SK-N-SH (cell line): ENCODE measurements at regions not wholly inside any gene's neighbourhood (a gene's known extent, or its start where the extent isn't known, plus 50 kb on each side); places are given as distances from the start of the nearest gene placed in this dataset.

ENCODE experiments used
- EP300 ChIP-seq, 2 experiments: IDR thresholded peaks; 2 replicates each; pipeline versions ENCODE4 v1.4.0 to v1.6.1; 2012; ENCODE audit warnings: borderline replicate concordance in 1 of 2, low read depth in 1 of 2, low read length in 1 of 2
- JUND ChIP-seq: IDR thresholded peaks from 2 replicates; pipeline ENCODE4 v1.4.0; 2012
- POLR2AphosphoS5 ChIP-seq: IDR thresholded peaks from 2 replicates; pipeline ENCODE4 v1.6.1; 2012; ENCODE audit warnings: low read depth, low read length
- RAD21 ChIP-seq: IDR thresholded peaks from 2 replicates; pipeline ENCODE4 v1.6.1; 2012; ENCODE audit warnings: mild to moderate bottlenecking, low read length
- TF ChIP-seq, protein P1 (sequence below): fragments of 200-600 bp; sonication (generic); IDR thresholded peaks from 2 replicates; pipeline ENCODE4 v1.6.1; 2017; ENCODE audit warnings: antibody characterized with exemption, mild to moderate bottlenecking, moderate library complexity
- TF ChIP-seq, protein P2 (sequence below): IDR thresholded peaks from 2 replicates; pipeline ENCODE4 v1.4.0; 2012; ENCODE audit warnings: low read depth
- TF ChIP-seq, protein P3 (sequence below): fragments of 150-350 bp; IDR thresholded peaks from 2 replicates; pipeline ENCODE4 v1.6.1; 2016; ENCODE audit warnings: mild to moderate bottlenecking, low read depth, low read length
- TF ChIP-seq, protein P4 (sequence below): fragments of 150-350 bp; IDR thresholded peaks from 2 replicates; pipeline ENCODE4 v1.6.1; 2017; ENCODE audit warnings: antibody characterized with exemption, low read length, low read depth, borderline replicate concordance
- TF ChIP-seq, protein P5 (sequence below): IDR thresholded peaks from 2 replicates; pipeline ENCODE4 v1.4.0; 2012; ENCODE audit warnings: low read depth, borderline replicate concordance

DNA sequence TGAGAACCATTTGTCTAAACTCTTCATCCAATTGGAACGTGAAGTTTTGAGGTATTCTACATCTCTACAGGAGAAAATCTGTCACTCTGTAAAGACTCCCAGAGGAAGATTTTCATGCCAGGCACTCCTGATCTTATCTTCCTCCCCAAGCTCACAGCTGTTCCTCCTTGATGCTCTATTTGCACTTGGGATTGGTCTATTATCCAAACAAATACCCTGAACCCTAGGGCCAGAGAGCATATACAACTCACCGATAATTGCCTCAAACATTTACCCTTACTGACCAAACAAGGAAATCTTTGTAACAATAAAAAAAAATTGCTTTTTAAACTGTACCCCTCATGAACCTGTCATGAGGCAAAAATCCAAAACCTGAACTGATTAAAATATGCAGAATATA is 372.7 kb downstream of the SH2D1A start:
- TF ChIP-seq, protein P1, sequence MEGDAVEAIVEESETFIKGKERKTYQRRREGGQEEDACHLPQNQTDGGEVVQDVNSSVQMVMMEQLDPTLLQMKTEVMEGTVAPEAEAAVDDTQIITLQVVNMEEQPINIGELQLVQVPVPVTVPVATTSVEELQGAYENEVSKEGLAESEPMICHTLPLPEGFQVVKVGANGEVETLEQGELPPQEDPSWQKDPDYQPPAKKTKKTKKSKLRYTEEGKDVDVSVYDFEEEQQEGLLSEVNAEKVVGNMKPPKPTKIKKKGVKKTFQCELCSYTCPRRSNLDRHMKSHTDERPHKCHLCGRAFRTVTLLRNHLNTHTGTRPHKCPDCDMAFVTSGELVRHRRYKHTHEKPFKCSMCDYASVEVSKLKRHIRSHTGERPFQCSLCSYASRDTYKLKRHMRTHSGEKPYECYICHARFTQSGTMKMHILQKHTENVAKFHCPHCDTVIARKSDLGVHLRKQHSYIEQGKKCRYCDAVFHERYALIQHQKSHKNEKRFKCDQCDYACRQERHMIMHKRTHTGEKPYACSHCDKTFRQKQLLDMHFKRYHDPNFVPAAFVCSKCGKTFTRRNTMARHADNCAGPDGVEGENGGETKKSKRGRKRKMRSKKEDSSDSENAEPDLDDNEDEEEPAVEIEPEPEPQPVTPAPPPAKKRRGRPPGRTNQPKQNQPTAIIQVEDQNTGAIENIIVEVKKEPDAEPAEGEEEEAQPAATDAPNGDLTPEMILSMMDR: no peak
- TF ChIP-seq EP300 (IDR thresholded peaks at IDR 0.05; ENCODE audit: borderline replicate concordance in 1 of 2, low read depth in 1 of 2, low read length in 1 of 2) (no peak), JUND (no peak), POLR2AphosphoS5 (no peak), RAD21 (no peak)
- TF ChIP-seq, protein P2, sequence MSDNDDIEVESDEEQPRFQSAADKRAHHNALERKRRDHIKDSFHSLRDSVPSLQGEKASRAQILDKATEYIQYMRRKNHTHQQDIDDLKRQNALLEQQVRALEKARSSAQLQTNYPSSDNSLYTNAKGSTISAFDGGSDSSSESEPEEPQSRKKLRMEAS: no peak
- TF ChIP-seq, protein P3, sequence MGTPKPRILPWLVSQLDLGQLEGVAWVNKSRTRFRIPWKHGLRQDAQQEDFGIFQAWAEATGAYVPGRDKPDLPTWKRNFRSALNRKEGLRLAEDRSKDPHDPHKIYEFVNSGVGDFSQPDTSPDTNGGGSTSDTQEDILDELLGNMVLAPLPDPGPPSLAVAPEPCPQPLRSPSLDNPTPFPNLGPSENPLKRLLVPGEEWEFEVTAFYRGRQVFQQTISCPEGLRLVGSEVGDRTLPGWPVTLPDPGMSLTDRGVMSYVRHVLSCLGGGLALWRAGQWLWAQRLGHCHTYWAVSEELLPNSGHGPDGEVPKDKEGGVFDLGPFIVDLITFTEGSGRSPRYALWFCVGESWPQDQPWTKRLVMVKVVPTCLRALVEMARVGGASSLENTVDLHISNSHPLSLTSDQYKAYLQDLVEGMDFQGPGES: no peak
- TF ChIP-seq, protein P4, sequence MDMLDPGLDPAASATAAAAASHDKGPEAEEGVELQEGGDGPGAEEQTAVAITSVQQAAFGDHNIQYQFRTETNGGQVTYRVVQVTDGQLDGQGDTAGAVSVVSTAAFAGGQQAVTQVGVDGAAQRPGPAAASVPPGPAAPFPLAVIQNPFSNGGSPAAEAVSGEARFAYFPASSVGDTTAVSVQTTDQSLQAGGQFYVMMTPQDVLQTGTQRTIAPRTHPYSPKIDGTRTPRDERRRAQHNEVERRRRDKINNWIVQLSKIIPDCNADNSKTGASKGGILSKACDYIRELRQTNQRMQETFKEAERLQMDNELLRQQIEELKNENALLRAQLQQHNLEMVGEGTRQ: no peak
- TF ChIP-seq, protein P5, sequence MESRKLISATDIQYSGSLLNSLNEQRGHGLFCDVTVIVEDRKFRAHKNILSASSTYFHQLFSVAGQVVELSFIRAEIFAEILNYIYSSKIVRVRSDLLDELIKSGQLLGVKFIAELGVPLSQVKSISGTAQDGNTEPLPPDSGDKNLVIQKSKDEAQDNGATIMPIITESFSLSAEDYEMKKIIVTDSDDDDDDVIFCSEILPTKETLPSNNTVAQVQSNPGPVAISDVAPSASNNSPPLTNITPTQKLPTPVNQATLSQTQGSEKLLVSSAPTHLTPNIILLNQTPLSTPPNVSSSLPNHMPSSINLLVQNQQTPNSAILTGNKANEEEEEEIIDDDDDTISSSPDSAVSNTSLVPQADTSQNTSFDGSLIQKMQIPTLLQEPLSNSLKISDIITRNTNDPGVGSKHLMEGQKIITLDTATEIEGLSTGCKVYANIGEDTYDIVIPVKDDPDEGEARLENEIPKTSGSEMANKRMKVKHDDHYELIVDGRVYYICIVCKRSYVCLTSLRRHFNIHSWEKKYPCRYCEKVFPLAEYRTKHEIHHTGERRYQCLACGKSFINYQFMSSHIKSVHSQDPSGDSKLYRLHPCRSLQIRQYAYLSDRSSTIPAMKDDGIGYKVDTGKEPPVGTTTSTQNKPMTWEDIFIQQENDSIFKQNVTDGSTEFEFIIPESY: no peak
